MM.1S (cell line): ENCODE measurements at regions not wholly inside any gene's neighbourhood (a gene's known extent, or its start where the extent isn't known, plus 50 kb on each side); places are given as distances from the start of the nearest gene placed in this dataset.

Experiments
- DNase-seq: peaks from one replicate; pipeline ENCODE4 v3.0.0-alpha.2; 2015
- H2AFZ ChIP-seq: fragments of 300-600 bp; sonication (generic); 2 replicates; pipeline ENCODE4 v1.6.0; 2016; ENCODE audit warnings: antibody characterized with exemption, low read length
- H3F3A ChIP-seq: fragments of 300-600 bp; sonication (generic); 2 replicates; pipeline ENCODE4 v1.6.1; 2016; ENCODE audit warnings: mild to moderate bottlenecking, antibody characterized with exemption, low read length, moderate library complexity, mixed read lengths; ENCODE audit not compliant: insufficient read depth
- H3K27ac ChIP-seq: fragments of 300-600 bp; sonication (generic); 2 replicates; pipeline ENCODE4 v1.5.1; 2016; ENCODE audit warnings: mild to moderate bottlenecking, low read length
- H3K27me3 ChIP-seq: fragments of 300-600 bp; sonication (generic); replicated peaks from 2 replicates; pipeline ENCODE4 v1.6.0; 2016; ENCODE audit warnings: low read length; ENCODE audit not compliant: insufficient read depth
- H3K36me3 ChIP-seq: fragments of 300-600 bp; sonication (generic); replicated peaks from 2 replicates; pipeline ENCODE4 v1.6.1; 2016; ENCODE audit warnings: mild to moderate bottlenecking, low read length, mixed read lengths; ENCODE audit not compliant: insufficient read depth
- H3K4me1 ChIP-seq: fragments of 300-600 bp; sonication (generic); 2 replicates; pipeline ENCODE4 v1.6.1; 2016; ENCODE audit warnings: low read length, mixed read lengths
- H3K4me2 ChIP-seq: fragments of 300-600 bp; sonication (generic); 2 replicates; pipeline ENCODE4 v1.6.0; 2016; ENCODE audit warnings: low read depth, low read length
- H3K4me3 ChIP-seq: fragments of 300-600 bp; sonication (generic); 2 replicates; pipeline ENCODE4 v1.5.1; 2016; ENCODE audit warnings: low read length, mixed read lengths
- H3K79me2 ChIP-seq: fragments of 300-600 bp; sonication (generic); 2 replicates; pipeline ENCODE4 v1.6.1; 2016; ENCODE audit warnings: mixed run types, low read length, mixed read lengths
- H3K9ac ChIP-seq: fragments of 300-600 bp; sonication (generic); 2 replicates; pipeline ENCODE4 v1.6.1; 2016; ENCODE audit warnings: low read length, mixed read lengths
- H3K9me2 ChIP-seq: fragments of 300-600 bp; sonication (generic); replicated peaks from 2 replicates; pipeline ENCODE4 v1.6.1; 2016; ENCODE audit warnings: mild to moderate bottlenecking, low read length, mixed read lengths; ENCODE audit not compliant: insufficient read depth
- H3K9me3 ChIP-seq: fragments of 300-600 bp; sonication (generic); replicated peaks from 2 replicates; pipeline ENCODE4 v1.6.1; 2016; ENCODE audit warnings: mild to moderate bottlenecking, low read length, mixed read lengths; ENCODE audit not compliant: insufficient read depth
- H4K20me1 ChIP-seq: fragments of 300-600 bp; sonication (generic); 2 replicates; pipeline ENCODE4 v1.6.1; 2016; ENCODE audit warnings: mild to moderate bottlenecking, low read length, moderate library complexity, mixed read lengths; ENCODE audit not compliant: insufficient read depth
- EZH2 ChIP-seq: fragments of 300-600 bp; sonication (generic); optimal IDR thresholded peaks from 2 replicates; pipeline ENCODE3; 2017; ENCODE audit warnings: low read depth, mild to moderate bottlenecking, antibody characterized with exemption, low read length, mixed read lengths
- EZH2phosphoT487 ChIP-seq: fragments of 300-600 bp; sonication (generic); IDR thresholded peaks from 2 replicates; pipeline ENCODE4 v1.6.1; 2018; ENCODE audit warnings: antibody characterized with exemption, low read length
- TF ChIP-seq, protein P1 (sequence below): fragments of 300-600 bp; sonication (generic); IDR thresholded peaks from 2 replicates; pipeline ENCODE4 v1.5.1; 2016; ENCODE audit warnings: antibody characterized with exemption, low read length, mixed read lengths

DNA sequence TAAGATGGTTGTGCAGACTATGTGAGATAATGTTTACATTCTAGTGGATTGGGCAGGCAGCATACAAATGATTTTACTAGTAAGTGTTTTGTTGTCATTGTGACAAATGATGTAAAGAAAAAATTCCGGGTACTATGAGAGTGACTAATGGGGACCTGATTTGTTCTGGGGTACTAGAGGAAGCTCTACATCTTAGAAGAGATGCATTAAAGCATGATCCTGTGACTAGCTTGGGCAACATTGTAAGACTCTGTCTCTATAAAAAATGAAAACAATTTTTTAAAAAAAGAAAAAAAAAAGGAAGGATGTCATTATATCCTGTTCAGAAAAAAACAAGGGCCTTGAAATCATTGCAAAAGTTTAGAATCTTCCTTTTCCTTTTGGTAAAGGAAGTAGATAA, 58.1 kb upstream of the MYRIP start:
- no peaks in the 10 kb centered on the region for H3K9me3 ChIP-seq
- no peaks in the 10 kb centered on the region for H3K79me2 ChIP-seq
- no peaks in the 10 kb centered on the region for H3K9me2 ChIP-seq
- no peaks in the 10 kb centered on the region for H3K36me3 ChIP-seq
- no peaks in the 10 kb centered on the region for H3K27me3 ChIP-seq
- no peak overlapping the region for H3K4me3 ChIP-seq
- no peaks in the 10 kb centered on the region for H3K4me1 ChIP-seq
- no peak overlapping the region for H3K9ac ChIP-seq
- no peak overlapping the region for H3K27ac ChIP-seq
- H4K20me1 ChIP-seq = no peaks in the 10 kb centered on the region
- no peak overlapping the region for H3K4me2 ChIP-seq
- no peak for DNase-seq
- TF ChIP-seq EZH2phosphoT487 = no peak
- TF ChIP-seq, protein P1, sequence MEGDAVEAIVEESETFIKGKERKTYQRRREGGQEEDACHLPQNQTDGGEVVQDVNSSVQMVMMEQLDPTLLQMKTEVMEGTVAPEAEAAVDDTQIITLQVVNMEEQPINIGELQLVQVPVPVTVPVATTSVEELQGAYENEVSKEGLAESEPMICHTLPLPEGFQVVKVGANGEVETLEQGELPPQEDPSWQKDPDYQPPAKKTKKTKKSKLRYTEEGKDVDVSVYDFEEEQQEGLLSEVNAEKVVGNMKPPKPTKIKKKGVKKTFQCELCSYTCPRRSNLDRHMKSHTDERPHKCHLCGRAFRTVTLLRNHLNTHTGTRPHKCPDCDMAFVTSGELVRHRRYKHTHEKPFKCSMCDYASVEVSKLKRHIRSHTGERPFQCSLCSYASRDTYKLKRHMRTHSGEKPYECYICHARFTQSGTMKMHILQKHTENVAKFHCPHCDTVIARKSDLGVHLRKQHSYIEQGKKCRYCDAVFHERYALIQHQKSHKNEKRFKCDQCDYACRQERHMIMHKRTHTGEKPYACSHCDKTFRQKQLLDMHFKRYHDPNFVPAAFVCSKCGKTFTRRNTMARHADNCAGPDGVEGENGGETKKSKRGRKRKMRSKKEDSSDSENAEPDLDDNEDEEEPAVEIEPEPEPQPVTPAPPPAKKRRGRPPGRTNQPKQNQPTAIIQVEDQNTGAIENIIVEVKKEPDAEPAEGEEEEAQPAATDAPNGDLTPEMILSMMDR = no peak
- TF ChIP-seq EZH2 = no peak
- no peak overlapping the region for H2AFZ ChIP-seq
- H3F3A ChIP-seq = no peaks in the 10 kb centered on the region

DNA sequence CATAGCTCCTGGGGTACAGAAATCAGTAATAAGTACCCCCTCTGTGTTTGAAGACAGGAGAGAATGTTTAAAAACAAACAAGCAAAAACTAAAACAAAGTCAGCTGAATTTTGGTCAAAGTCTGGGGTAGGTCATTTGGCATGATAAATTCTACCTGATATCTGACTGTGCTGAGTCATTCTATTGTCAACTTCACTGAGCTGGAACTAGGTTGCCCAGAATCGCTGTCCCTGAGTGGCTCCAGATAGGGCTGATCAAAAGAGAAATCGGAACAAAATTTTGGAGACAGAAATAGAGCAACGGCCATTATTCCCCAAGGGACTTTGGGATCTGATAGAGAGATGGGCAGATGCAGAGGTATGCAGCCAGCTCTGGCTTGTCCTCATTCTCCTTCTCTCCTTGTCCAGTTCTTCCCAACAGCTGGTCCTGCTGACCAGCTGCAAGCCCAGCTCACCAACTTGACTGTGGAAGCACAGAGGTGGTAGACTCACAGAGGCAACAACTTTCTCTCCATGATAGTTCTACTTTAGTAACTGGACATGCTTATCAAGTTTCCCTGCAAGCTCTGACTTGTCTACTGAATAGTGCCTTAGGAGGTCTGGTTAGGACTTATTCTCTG, 57.3 kb upstream of the MYRIP start:
- H3K27ac ChIP-seq = no peak overlapping the region
- no peaks in the 10 kb centered on the region for H3K9me3 ChIP-seq
- H2AFZ ChIP-seq = no peak overlapping the region
- H3K79me2 ChIP-seq = no peaks in the 10 kb centered on the region
- H3K36me3 ChIP-seq = no peaks in the 10 kb centered on the region
- no peak for DNase-seq
- no peaks in the 10 kb centered on the region for H3K4me1 ChIP-seq
- H3K9me2 ChIP-seq = no peaks in the 10 kb centered on the region
- no peak overlapping the region for H3K4me2 ChIP-seq
- H3F3A ChIP-seq = no peaks in the 10 kb centered on the region
- no peaks in the 10 kb centered on the region for H3K27me3 ChIP-seq
- no peak overlapping the region for H3K4me3 ChIP-seq
- H4K20me1 ChIP-seq = no peaks in the 10 kb centered on the region
- H3K9ac ChIP-seq = no peak overlapping the region
- TF ChIP-seq EZH2phosphoT487 (no peak), EZH2 (no peak)
- TF ChIP-seq, protein P1 = no peak

DNA sequence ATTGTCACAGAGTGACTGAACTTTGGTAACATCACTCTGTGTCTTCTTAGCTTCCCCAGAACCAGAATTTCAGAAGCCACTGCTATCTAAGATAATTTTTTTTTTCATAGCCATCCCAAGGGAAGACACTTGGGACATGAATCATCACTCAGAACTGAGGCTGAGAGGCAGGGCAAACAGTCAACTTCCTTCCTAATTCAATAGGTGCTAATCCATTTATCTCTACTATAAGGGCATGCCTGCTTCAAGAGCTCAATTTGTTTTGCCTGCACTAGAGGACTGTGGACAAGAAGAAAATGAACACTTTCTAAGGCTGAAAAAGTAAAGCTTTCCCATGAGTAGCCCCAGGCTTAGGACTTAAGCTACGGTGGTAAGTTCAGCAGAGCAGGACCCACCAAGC, 56.7 kb upstream of the MYRIP start:
- no peaks in the 10 kb centered on the region for H4K20me1 ChIP-seq
- no peaks in the 10 kb centered on the region for H3K4me1 ChIP-seq
- no peak for DNase-seq
- no peak overlapping the region for H2AFZ ChIP-seq
- TF ChIP-seq EZH2 = no peak
- TF ChIP-seq, protein P1 = no peak
- TF ChIP-seq EZH2phosphoT487 = no peak
- no peak overlapping the region for H3K9ac ChIP-seq
- H3K4me2 ChIP-seq = no peak overlapping the region
- H3K27ac ChIP-seq = no peak overlapping the region
- no peaks in the 10 kb centered on the region for H3F3A ChIP-seq
- H3K79me2 ChIP-seq = no peaks in the 10 kb centered on the region
- H3K4me3 ChIP-seq = no peak overlapping the region
- H3K9me2 ChIP-seq = no peaks in the 10 kb centered on the region
- no peaks in the 10 kb centered on the region for H3K36me3 ChIP-seq
- no peaks in the 10 kb centered on the region for H3K9me3 ChIP-seq
- no peaks in the 10 kb centered on the region for H3K27me3 ChIP-seq
